ENCODE measurements at regions not wholly inside any gene's neighbourhood (a gene's known extent, or its start where the extent isn't known, plus 50 kb on each side); places are given as distances from the start of the nearest gene placed in this dataset.

GRCh38 chr6:6881438-6882225 is 226.1 kb upstream of the RREB1 start:
- WGBS, 2 donors = 63 to 81% methylated on average over 4 of the region's 4 CpGs
- Histone ChIP-seq H3K4me1 (no peaks in the 10 kb centered on the region), H3K4me3 (no peak overlapping the region), H3K9me3 (no peaks in the 10 kb centered on the region), H3K27me3 (no peaks in the 10 kb centered on the region), H3K27ac (no peak overlapping the region), H3K36me3 (no peaks in the 10 kb centered on the region)
- TF ChIP-seq POLR2AphosphoS5 (IDR thresholded peaks at IDR 0.05) (no peak), EP300 (IDR thresholded peaks at IDR 0.05) (no peak), POLR2A (IDR thresholded peaks at IDR 0.05) (no peak)
- TF ChIP-seq, protein P1, sequence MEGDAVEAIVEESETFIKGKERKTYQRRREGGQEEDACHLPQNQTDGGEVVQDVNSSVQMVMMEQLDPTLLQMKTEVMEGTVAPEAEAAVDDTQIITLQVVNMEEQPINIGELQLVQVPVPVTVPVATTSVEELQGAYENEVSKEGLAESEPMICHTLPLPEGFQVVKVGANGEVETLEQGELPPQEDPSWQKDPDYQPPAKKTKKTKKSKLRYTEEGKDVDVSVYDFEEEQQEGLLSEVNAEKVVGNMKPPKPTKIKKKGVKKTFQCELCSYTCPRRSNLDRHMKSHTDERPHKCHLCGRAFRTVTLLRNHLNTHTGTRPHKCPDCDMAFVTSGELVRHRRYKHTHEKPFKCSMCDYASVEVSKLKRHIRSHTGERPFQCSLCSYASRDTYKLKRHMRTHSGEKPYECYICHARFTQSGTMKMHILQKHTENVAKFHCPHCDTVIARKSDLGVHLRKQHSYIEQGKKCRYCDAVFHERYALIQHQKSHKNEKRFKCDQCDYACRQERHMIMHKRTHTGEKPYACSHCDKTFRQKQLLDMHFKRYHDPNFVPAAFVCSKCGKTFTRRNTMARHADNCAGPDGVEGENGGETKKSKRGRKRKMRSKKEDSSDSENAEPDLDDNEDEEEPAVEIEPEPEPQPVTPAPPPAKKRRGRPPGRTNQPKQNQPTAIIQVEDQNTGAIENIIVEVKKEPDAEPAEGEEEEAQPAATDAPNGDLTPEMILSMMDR (IDR thresholded peaks at IDR 0.05) = no peak
- no peak for DNase-seq
- intact Hi-C loops (cut with DNase I) = no loop called here

GRCh38 chr6:6882592-6882991 is 225.2 kb upstream of the RREB1 start:
- no peak for DNase-seq
- Histone ChIP-seq H3K27me3 (no peaks in the 10 kb centered on the region), H3K4me3 (no peak overlapping the region), H3K27ac (no peak overlapping the region), H3K36me3 (no peaks in the 10 kb centered on the region), H3K9me3 (no peaks in the 10 kb centered on the region), H3K4me1 (no peaks in the 10 kb centered on the region)
- 90 to 98% methylated on average over 2 of the region's 2 CpGs for WGBS, 2 donors
- intact Hi-C loops (cut with DNase I) = no loop called here
- TF ChIP-seq POLR2A (IDR thresholded peaks at IDR 0.05) (no peak), EP300 (IDR thresholded peaks at IDR 0.05) (no peak), POLR2AphosphoS5 (IDR thresholded peaks at IDR 0.05) (no peak)
- TF ChIP-seq, protein P1 (IDR thresholded peaks at IDR 0.05) = no peak

DNA sequence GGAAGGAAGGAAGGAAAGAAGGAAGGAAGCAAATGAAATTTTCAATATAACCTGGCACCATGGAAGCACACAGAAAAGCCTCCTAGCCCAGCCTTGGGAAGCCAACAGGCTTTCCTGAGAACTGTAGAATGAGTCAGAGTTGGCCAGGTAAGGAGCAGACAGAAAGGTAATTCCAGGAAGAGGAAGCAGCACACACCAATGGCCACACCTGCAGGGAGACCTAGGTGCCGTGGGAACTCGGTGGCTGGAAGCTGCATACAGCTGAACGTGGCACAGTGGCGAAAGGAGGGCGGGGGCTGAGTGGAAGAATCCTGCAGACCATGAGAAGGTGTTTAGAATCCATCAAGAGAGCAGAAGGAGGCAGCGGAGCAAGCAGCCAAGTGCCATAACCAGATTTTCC is 224.8 kb upstream of the RREB1 start:
- intact Hi-C loops (cut with DNase I) = no loop called here

GRCh38 chr6:6884193-6884627 is 223.6 kb upstream of the RREB1 start:
- no peak overlapping the region for H3K4me3 ChIP-seq
- no peaks in the 10 kb centered on the region for H3K4me1 ChIP-seq
- H3K27me3 ChIP-seq = no peaks in the 10 kb centered on the region
- no peak for DNase-seq
- no peaks in the 10 kb centered on the region for H3K36me3 ChIP-seq
- no peak overlapping the region for H3K27ac ChIP-seq
- no peaks in the 10 kb centered on the region for H3K9me3 ChIP-seq
- TF ChIP-seq POLR2AphosphoS5 (IDR thresholded peaks at IDR 0.05) (no peak), POLR2A (IDR thresholded peaks at IDR 0.05) (no peak), EP300 (IDR thresholded peaks at IDR 0.05) (no peak)
- TF ChIP-seq, protein P1 (IDR thresholded peaks at IDR 0.05) = no peak
- intact Hi-C loops (cut with DNase I) = no loop called here
- 43 to 47% methylated on average over 2 of the region's 2 CpGs for WGBS, 2 donors

More for the DNA sequence above, 224.8 kb upstream of the RREB1 start:
- Histone ChIP-seq H3K27me3 (no peaks in the 10 kb centered on the region), H3K4me1 (no peaks in the 10 kb centered on the region), H3K36me3 (no peaks in the 10 kb centered on the region), H3K27ac (no peak overlapping the region), H3K4me3 (no peak overlapping the region), H3K9me3 (no peaks in the 10 kb centered on the region)
- TF ChIP-seq POLR2AphosphoS5 (IDR thresholded peaks at IDR 0.05) (no peak), POLR2A (IDR thresholded peaks at IDR 0.05) (no peak), EP300 (IDR thresholded peaks at IDR 0.05) (no peak)
- no peak for DNase-seq
- 44 to 83% methylated on average over 6 of the region's 6 CpGs for WGBS, 2 donors

DNA sequence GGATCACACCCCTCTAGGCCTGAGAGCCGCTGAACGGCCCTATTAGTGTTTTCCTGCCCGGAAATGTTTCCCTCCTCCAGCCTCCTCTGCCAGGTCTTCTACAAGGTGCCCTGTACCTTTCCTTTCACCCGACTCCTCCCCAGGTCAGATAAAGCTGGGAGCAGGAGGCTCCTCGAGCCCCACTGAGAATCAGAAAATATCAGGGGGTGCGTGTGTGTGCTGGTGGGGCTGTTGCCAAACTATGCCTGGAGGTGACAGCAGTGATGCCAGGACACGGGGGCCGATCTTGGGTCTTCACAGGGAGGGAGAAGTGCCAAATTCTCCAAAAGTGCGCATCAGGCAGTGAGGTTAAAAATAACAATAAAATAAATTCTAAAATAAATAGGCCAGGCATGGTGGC is 222.8 kb upstream of the RREB1 start:
- 94% methylated on average over 9 of the region's 9 CpGs for WGBS, 2 donors
- Histone ChIP-seq H3K36me3 (no peaks in the 10 kb centered on the region), H3K27ac (peak overlapping the region in 1 of 4 donors; percentile 28), H3K4me3 (no peak overlapping the region), H3K9me3 (no peaks in the 10 kb centered on the region), H3K4me1 (no peaks in the 10 kb centered on the region), H3K27me3 (no peaks in the 10 kb centered on the region)
- intact Hi-C loops (cut with DNase I) = no loop called here
- no peak for DNase-seq
- TF ChIP-seq POLR2AphosphoS5 (IDR thresholded peaks at IDR 0.05) (no peak), POLR2A (IDR thresholded peaks at IDR 0.05) (no peak), EP300 (IDR thresholded peaks at IDR 0.05) (no peak)
- TF ChIP-seq, protein P1 (IDR thresholded peaks at IDR 0.05) = no peak
